Progenitor cell of endocrine pancreas (in vitro differentiated cells): ENCODE measurements at regions not wholly inside any gene's neighbourhood (a gene's known extent, or its start where the extent isn't known, plus 50 kb on each side); places are given as distances from the start of the nearest gene placed in this dataset.

Experiments used
- DNase-seq: peaks from one replicate; pipeline ENCODE4 v3.0.0; 2021; ENCODE audit warnings: low spot score; ENCODE audit not compliant: unreplicated experiment
- H3K27ac Mint-ChIP-seq: 2 replicates; pipeline ENCODE4 v1.8.0; 2021; ENCODE audit warnings: mild to moderate bottlenecking, moderate library complexity, mixed read lengths
- H3K27me3 Mint-ChIP-seq: 2 replicates; pipeline ENCODE4 v1.8.0; 2021; ENCODE audit warnings: mixed read lengths
- H3K36me3 Mint-ChIP-seq: 2 replicates; pipeline ENCODE4 v1.8.0; 2022; ENCODE audit warnings: mixed read lengths; ENCODE audit not compliant: insufficient read depth
- H3K4me1 Mint-ChIP-seq: 2 replicates; pipeline ENCODE4 v1.8.0; 2021; ENCODE audit warnings: low read depth, mixed read lengths
- H3K4me3 Mint-ChIP-seq: 2 replicates; pipeline ENCODE4 v1.8.0; 2021; ENCODE audit warnings: low read depth, mild to moderate bottlenecking, moderate library complexity, mixed read lengths
- H3K9me3 Mint-ChIP-seq: 2 replicates; pipeline ENCODE4 v1.8.0; 2021; ENCODE audit warnings: low read depth, mixed read lengths
- CTCF ChIP-seq: fragments of 200-600 bp; sonication (generic); IDR thresholded peaks from one replicate; pipeline ENCODE4 v1.5.0; 2021; ENCODE audit warnings: antibody characterized with exemption, mild to moderate bottlenecking; ENCODE audit not compliant: unreplicated experiment

- Mint-ChIP-seq H3K4me1 (peaks cover 8% of the 10 kb centered on the region), H3K9me3 (no peaks in the 10 kb centered on the region), H3K27me3 (no peaks in the 10 kb centered on the region), H3K36me3 (no peaks in the 10 kb centered on the region), H3K27ac (no peak overlapping the region), H3K4me3 (no peak overlapping the region)
- no peak for DNase-seq
- no peak for TF ChIP-seq CTCF
These were observed 759.3 kb upstream of the TYRP1 start for GRCh38 chr9:11933926-11934325.

- Mint-ChIP-seq H3K36me3 (peaks cover 4% of the 10 kb centered on the region), H3K27ac (no peak overlapping the region), H3K27me3 (no peaks in the 10 kb centered on the region), H3K9me3 (peaks cover 28% of the 10 kb centered on the region), H3K4me3 (no peak overlapping the region), H3K4me1 (no peaks in the 10 kb centered on the region)
- no peak for TF ChIP-seq CTCF
- DNase-seq = no peak
These were observed 746.7 kb upstream of the TYRP1 start for GRCh38 chr9:11946531-11946930.

GRCh38 chr9:11962327-11962726 is 730.9 kb upstream of the TYRP1 start:
- Mint-ChIP-seq H3K4me1 (no peaks in the 10 kb centered on the region), H3K9me3 (peaks cover 7% of the 10 kb centered on the region), H3K27ac (no peak overlapping the region), H3K27me3 (no peaks in the 10 kb centered on the region), H3K36me3 (no peaks in the 10 kb centered on the region), H3K4me3 (no peak overlapping the region)
- no peak for DNase-seq
- TF ChIP-seq CTCF = no peak

- H3K9me3 Mint-ChIP-seq = no peaks in the 10 kb centered on the region
- no peak overlapping the region for H3K4me3 Mint-ChIP-seq
- peaks cover 7% of the 10 kb centered on the region for H3K4me1 Mint-ChIP-seq
- no peak overlapping the region for H3K27ac Mint-ChIP-seq
- H3K36me3 Mint-ChIP-seq = no peaks in the 10 kb centered on the region
- no peak for DNase-seq
- no peaks in the 10 kb centered on the region for H3K27me3 Mint-ChIP-seq
- no peak for TF ChIP-seq CTCF
These were observed 726.4 kb upstream of the TYRP1 start for GRCh38 chr9:11966786-11967185.

GRCh38 chr9:11968631-11969030 is 724.6 kb upstream of the TYRP1 start:
- no peak for DNase-seq
- no peak overlapping the region for H3K27ac Mint-ChIP-seq
- no peaks in the 10 kb centered on the region for H3K9me3 Mint-ChIP-seq
- H3K36me3 Mint-ChIP-seq = no peaks in the 10 kb centered on the region
- peaks cover 7% of the 10 kb centered on the region for H3K4me1 Mint-ChIP-seq
- H3K27me3 Mint-ChIP-seq = no peaks in the 10 kb centered on the region
- H3K4me3 Mint-ChIP-seq = no peak overlapping the region
- no peak for TF ChIP-seq CTCF
